ENCODE measurements at regions not wholly inside any gene's neighbourhood (a gene's known extent, or its start where the extent isn't known, plus 50 kb on each side); places are given as distances from the start of the nearest gene placed in this dataset.
"Not testable (repeated sequence)": the region's sequence is repeated elsewhere in the genome, so short reads cannot be mapped to it uniquely, and the experiment has no call there.

GRCh38 chr2:190005513-190005912 is 57.0 kb downstream of the MSTN start:
- Histone ChIP-seq H3K27ac (no peak overlapping the region), H3K4me1 (no peaks in the 10 kb centered on the region), H3K4me3 (no peak overlapping the region), H3K9me3 (peaks cover 0 to 3% (median 0%) of the 10 kb centered on the region in 8 donors), H3K27me3 (replicated peaks in 1 of 7) (no peaks in the 10 kb centered on the region), H3K36me3 (no peaks in the 10 kb centered on the region)
- no peak for DNase-seq
- intact Hi-C loops (cut with DNase I; ENCODE audit: low total_unique reads), result no loop called here
- no peak for TF ChIP-seq POLR2A (IDR thresholded peaks at IDR 0.05)
- no peak for TF ChIP-seq POLR2AphosphoS5 (IDR thresholded peaks at IDR 0.05)
- no peak for TF ChIP-seq CTCF (IDR thresholded peaks at IDR 0.05 in 8 of 11, conservative IDR thresholded peaks at IDR 0.05 in 3 of 11)

- intact Hi-C loops (cut with DNase I; ENCODE audit: low total_unique reads), result no loop called here
- no peak for DNase-seq
- H3K9me3 ChIP-seq, result peaks cover 0 to 48% (median 33%) of the 10 kb centered on the region in 8 donors
- no peaks in the 10 kb centered on the region for H3K27me3 ChIP-seq (replicated peaks in 1 of 7)
- no peaks in the 10 kb centered on the region for H3K4me1 ChIP-seq
- WGBS, 5 donors, result 89 to 95% (median 91%) methylated on average over 7 of the region's 7 CpGs
- TF ChIP-seq POLR2A (IDR thresholded peaks at IDR 0.05) (no peak), CTCF (IDR thresholded peaks at IDR 0.05 in 8 of 11, conservative IDR thresholded peaks at IDR 0.05 in 3 of 11) (no peak)
- H3K4me3 ChIP-seq, result no peak overlapping the region
- no peaks in the 10 kb centered on the region for H3K36me3 ChIP-seq
- H3K27ac ChIP-seq, result no peak overlapping the region
Measured at GRCh38 chr2:189999661-190000060, 62.9 kb downstream of the MSTN start.

- H3K4me3 ChIP-seq; DNase-seq; intact Hi-C loops (cut with DNase I; ENCODE audit: low total_unique reads); H3K27me3 ChIP-seq (replicated peaks in 1 of 7); H3K36me3 ChIP-seq; H3K27ac ChIP-seq; H3K4me1 ChIP-seq: not testable (repeated sequence)
- 75 to 97% (median 88%) methylated on average over 2 of the region's 2 CpGs for WGBS, 5 donors
- peaks cover 0 to 58% (median 37%) of the 10 kb centered on the region in 8 donors for H3K9me3 ChIP-seq
Measured at GRCh38 chr2:189998665-189999064, 63.9 kb downstream of the MSTN start.

GRCh38 chr2:189997016-189997415 is 65.5 kb downstream of the MSTN start:
- TF ChIP-seq POLR2A (IDR thresholded peaks at IDR 0.05) (no peak), CTCF (IDR thresholded peaks at IDR 0.05 in 8 of 11, conservative IDR thresholded peaks at IDR 0.05 in 3 of 11) (no peak), POLR2AphosphoS5 (IDR thresholded peaks at IDR 0.05) (no peak)
- Histone ChIP-seq H3K9me3 (peaks cover 0 to 66% (median 39%) of the 10 kb centered on the region in 8 donors), H3K36me3 (no peaks in the 10 kb centered on the region), H3K4me3 (no peak overlapping the region), H3K27me3 (replicated peaks in 1 of 7) (no peaks in the 10 kb centered on the region), H3K4me1 (no peaks in the 10 kb centered on the region), H3K27ac (no peak overlapping the region)
- intact Hi-C loops (cut with DNase I; ENCODE audit: low total_unique reads), result no loop called here
- WGBS, 5 donors, result 83 to 97% (median 92%) methylated on average over 1 of the region's 1 CpG
- DNase-seq, result no peak

GRCh38 chr2:189995679-189996078 is 66.8 kb downstream of the MSTN start:
- Histone ChIP-seq H3K4me3 (no peak overlapping the region), H3K9me3 (peaks cover 0 to 65% (median 39%) of the 10 kb centered on the region in 8 donors), H3K27me3 (replicated peaks in 1 of 7) (no peaks in the 10 kb centered on the region), H3K27ac (no peak overlapping the region), H3K4me1 (no peaks in the 10 kb centered on the region), H3K36me3 (no peaks in the 10 kb centered on the region)
- TF ChIP-seq POLR2AphosphoS5 (IDR thresholded peaks at IDR 0.05) (no peak), POLR2A (IDR thresholded peaks at IDR 0.05) (no peak), CTCF (IDR thresholded peaks at IDR 0.05 in 8 of 11, conservative IDR thresholded peaks at IDR 0.05 in 3 of 11) (no peak)
- no peak for DNase-seq
- 78 to 91% (median 84%) methylated on average over 2 of the region's 2 CpGs for WGBS, 5 donors
- intact Hi-C loops (cut with DNase I; ENCODE audit: low total_unique reads), result no loop called here
